ENCODE measurements at regions not wholly inside any gene's neighbourhood (a gene's known extent, or its start where the extent isn't known, plus 50 kb on each side); places are given as distances from the start of the nearest gene placed in this dataset.

- Histone ChIP-seq H3K27me3 (no peaks in the 10 kb centered on the region), H3K36me3 (no peaks in the 10 kb centered on the region), H3K9me3 (ENCODE audit: low read depth) (no peaks in the 10 kb centered on the region), H3K4me3 (no peak overlapping the region), H3K4me1 (ENCODE audit: low read depth) (no peaks in the 10 kb centered on the region), H3K27ac (no peak overlapping the region)
- no peak for TF ChIP-seq CTCF (IDR thresholded peaks at IDR 0.05; ENCODE audit: low read depth, low read length)
- no peak for DNase-seq (ENCODE audit: low read depth in 1 of 2, low spot score in 1 of 2)
These were observed 124.8 kb upstream of the NDUFV2 start for GRCh38 chr18:8977701-8978100.

GRCh38 chr18:8978394-8978793 lies 124.1 kb upstream of the NDUFV2 start:
- Histone ChIP-seq H3K27ac (no peak overlapping the region), H3K27me3 (no peaks in the 10 kb centered on the region), H3K36me3 (no peaks in the 10 kb centered on the region), H3K4me1 (ENCODE audit: low read depth) (no peaks in the 10 kb centered on the region), H3K4me3 (no peak overlapping the region), H3K9me3 (ENCODE audit: low read depth) (no peaks in the 10 kb centered on the region)
- no peak for DNase-seq (ENCODE audit: low read depth in 1 of 2, low spot score in 1 of 2)
- no peak for TF ChIP-seq CTCF (IDR thresholded peaks at IDR 0.05; ENCODE audit: low read depth, low read length)

- H3K27me3 ChIP-seq = no peaks in the 10 kb centered on the region
- no peaks in the 10 kb centered on the region for H3K36me3 ChIP-seq
- no peak for DNase-seq (ENCODE audit: low read depth in 1 of 2, low spot score in 1 of 2)
- no peaks in the 10 kb centered on the region for H3K4me1 ChIP-seq (ENCODE audit: low read depth)
- no peak for TF ChIP-seq CTCF (IDR thresholded peaks at IDR 0.05; ENCODE audit: low read depth, low read length)
- no peak overlapping the region for H3K27ac ChIP-seq
- no peak overlapping the region for H3K4me3 ChIP-seq
- no peaks in the 10 kb centered on the region for H3K9me3 ChIP-seq (ENCODE audit: low read depth)
These were observed 123.1 kb upstream of the NDUFV2 start for GRCh38 chr18:8979258-8979988.

- H3K4me3 ChIP-seq = no peak overlapping the region
- no peak for DNase-seq (ENCODE audit: low read depth in 1 of 2, low spot score in 1 of 2)
- no peak for TF ChIP-seq CTCF (IDR thresholded peaks at IDR 0.05; ENCODE audit: low read depth, low read length)
- no peaks in the 10 kb centered on the region for H3K4me1 ChIP-seq (ENCODE audit: low read depth)
- no peak overlapping the region for H3K27ac ChIP-seq
- H3K27me3 ChIP-seq = no peaks in the 10 kb centered on the region
- H3K9me3 ChIP-seq (ENCODE audit: low read depth) = no peaks in the 10 kb centered on the region
- no peaks in the 10 kb centered on the region for H3K36me3 ChIP-seq
These were observed 122.0 kb upstream of the NDUFV2 start for GRCh38 chr18:8980496-8980895.

GRCh38 chr18:8980918-8981317 lies 121.6 kb upstream of the NDUFV2 start:
- H3K4me1 ChIP-seq (ENCODE audit: low read depth) = no peaks in the 10 kb centered on the region

More at GRCh38 chr18:8980918-8981317, 121.6 kb upstream of the NDUFV2 start:
- DNase-seq (ENCODE audit: low read depth in 1 of 2, low spot score in 1 of 2) = no peak
- no peak overlapping the region for H3K4me3 ChIP-seq
- TF ChIP-seq CTCF (IDR thresholded peaks at IDR 0.05; ENCODE audit: low read depth, low read length) = no peak
- H3K27me3 ChIP-seq = peaks cover 1% of the 10 kb centered on the region
- H3K9me3 ChIP-seq (ENCODE audit: low read depth) = no peaks in the 10 kb centered on the region
- H3K36me3 ChIP-seq = no peaks in the 10 kb centered on the region
- no peak overlapping the region for H3K27ac ChIP-seq
